NCI-H446 (cell line): ENCODE measurements at regions not wholly inside any gene's neighbourhood (a gene's known extent, or its start where the extent isn't known, plus 50 kb on each side); places are given as distances from the start of the nearest gene placed in this dataset.
A peak's percentile ranks its signal among the peaks of the same experiment; 100 is the strongest.
"Not testable (repeated sequence)": the region's sequence is repeated elsewhere in the genome, so short reads cannot be mapped to it uniquely, and the experiment has no call there.

Source experiments
- DNase-seq, 2 experiments: peaks; one replicate each; lab custom pipeline; 2025; lab: John Stamatoyannopoulos, UW

DNA sequence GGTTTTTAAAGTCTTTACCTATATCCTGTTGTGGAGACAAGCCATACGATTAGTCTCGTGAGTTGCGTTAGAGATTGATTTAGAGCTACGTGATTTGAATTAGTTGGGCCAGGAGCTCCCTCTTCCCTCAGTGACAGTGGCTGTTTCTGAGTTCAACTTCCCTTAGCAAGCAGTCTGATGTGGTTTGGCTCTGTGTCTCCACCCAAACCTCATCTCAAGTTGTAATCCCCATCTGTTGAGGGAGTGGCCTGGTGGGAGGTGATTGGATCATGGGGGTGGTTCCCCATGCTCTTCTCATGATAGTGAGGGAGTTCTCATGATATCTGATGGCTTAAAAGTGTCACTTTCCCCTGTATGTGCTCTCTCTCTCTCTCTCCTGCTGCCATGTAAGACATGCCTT, 192.9 kb upstream of the PTGFR start:
- DNase-seq: peak; percentile 64 to 73

DNA sequence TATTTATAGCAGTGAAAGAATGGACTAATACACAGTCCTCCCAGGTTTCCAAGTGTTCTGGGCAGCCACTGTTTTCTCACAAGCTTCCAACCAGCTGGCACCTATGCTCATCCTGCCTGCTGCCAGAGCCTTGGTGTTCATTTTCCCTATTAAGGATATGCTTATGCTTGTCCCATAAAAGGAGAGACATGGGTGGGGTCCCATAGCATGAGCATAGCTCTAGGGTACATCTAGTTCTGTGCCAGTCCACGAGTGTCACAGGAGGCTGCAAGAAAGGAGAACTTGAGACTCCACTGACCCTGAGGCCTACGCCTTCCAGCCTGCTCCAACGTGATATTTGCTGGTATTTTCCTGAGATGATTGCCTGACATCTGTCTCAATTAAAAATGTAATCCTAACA, 192.4 kb upstream of the PTGFR start:
- peak; percentile 76 to 93 for DNase-seq

DNA sequence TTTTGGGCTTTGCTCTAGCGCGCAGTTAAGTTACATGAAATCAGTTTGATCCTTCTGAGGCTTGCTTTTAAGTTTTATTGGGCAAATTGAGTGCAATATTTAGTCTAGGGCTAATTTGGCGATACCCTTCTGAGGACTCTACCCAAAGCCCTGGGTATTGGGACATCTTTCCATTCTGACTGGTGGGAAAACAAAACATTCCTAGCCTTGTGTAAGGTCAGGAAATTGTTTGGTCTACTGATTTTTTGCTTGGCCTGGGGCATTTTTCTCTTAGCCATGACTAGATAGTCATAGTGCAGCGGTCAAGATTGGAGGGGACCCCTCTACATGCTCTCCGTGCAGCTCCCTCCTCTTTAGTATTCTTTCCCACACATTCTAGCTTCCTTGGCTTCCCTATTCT, 189.6 kb upstream of the PTGFR start:
- DNase-seq: no peak

DNA sequence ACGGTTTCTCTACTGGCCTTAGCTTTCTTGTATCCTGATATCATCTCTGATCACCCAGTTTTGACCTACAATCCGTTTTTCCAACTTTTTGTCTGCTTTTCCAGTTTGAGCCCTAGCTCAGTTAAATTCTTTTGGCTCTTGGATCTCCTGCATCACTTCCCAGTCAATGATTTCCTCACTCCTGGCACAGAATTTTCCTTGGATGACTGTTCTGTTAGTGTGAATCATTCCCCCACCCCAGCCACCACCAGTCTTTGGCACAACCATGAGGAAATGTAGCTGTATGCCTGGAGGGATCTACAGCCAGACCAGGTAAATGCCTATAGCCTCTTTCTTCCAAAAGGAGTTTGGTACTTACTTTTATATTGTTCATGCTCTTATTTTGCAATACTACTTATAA, 187.2 kb upstream of the PTGFR start:
- peak; percentile 81 to 87 for DNase-seq

DNA sequence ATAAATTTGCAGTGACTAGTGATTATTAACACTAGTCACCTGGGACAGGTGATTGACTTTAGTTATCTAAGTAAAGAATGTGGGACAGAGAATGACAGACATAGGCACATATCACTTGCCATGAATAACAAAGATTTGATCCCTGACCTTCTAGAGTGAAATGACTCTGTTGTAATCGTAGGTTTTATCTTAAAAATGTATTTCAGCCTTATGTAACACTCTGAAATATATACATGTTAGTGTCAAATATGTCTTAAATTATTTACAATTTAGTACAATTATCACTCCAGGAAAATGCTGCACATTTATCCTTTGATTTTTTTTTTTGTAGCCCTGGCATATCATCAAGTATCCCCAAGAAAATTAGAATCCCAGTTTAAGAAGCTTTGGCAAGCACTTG, 186.4 kb upstream of the PTGFR start:
- no peak for DNase-seq

DNA sequence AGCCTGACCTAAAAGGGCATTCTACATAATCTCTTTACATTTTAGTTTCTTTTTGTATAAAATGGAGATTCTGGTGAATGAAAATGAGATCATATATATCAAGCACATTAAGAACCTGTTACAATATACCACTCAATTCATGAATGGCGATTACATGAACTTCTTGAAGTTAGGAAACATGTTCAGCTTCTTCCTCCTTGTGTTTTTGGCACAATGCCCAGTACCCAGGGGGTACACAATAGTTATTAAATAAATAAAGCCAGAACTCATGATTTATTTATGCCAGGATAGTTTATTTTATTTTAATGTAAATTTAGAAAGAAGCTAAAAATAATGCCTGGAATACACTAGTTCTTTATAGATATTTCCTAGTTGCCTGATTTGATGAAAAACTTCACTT, 186.0 kb upstream of the PTGFR start:
- DNase-seq: peak in 1 of 2 experiments; percentile 61

DNA sequence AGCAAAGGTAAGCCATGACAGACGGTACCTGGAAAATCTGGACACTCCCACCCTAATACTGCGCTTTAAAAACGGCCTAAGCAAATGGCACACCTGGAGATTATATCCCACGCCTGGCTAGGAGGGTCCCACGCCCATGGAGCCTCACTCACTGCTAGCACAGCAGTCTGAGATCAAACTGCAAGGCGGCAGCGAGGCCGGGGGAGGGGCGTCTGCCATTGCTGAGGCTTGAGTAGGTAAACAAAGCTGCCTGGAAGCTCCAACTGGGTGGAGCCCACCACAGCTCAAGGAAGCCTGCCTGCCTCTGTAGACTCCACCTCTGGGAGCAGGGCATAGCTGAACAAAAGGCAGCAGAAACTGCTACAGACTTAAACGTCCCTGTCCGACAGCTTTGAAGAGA, 180.5 kb upstream of the PTGFR start:
- not testable (repeated sequence) for DNase-seq

DNA sequence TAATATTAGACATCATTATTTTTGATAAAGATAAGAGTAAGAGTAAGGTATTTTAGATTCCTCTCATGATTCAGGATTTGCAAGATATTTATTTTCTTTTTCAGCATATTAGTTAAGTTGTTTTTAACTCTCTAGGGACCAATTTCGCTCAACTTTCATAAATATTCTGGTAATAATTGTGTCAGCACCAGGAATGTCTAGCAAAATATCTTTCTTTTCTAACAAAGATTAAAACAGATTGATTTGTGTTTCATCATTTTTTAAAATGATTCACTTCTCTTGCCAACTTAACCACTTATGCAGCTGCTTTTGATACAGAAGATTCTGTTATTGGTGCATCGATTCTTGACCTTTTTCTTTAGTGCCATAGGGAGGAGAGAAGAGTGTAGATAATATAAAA, 172.8 kb upstream of the PTGFR start:
- DNase-seq: no peak

DNA sequence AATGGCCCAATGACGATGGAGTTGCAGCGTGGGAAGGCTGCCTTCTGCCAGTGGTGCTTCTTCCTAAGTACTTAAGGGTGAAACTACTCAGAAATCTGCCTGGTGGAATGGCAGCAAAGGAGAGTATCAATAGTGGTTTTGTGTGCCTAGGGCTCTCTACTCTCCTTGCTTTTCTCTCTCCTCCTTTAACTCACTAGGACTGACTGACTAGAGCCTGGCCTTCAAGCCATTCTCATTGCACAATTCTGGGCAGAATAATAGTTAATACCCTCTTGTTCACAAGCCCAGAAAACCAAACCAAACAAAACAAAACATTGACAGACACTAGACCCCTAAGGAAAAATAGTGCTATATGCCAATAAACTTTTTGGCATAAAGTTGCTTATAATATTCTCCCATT, 171.2 kb upstream of the PTGFR start:
- no peak for DNase-seq

DNA sequence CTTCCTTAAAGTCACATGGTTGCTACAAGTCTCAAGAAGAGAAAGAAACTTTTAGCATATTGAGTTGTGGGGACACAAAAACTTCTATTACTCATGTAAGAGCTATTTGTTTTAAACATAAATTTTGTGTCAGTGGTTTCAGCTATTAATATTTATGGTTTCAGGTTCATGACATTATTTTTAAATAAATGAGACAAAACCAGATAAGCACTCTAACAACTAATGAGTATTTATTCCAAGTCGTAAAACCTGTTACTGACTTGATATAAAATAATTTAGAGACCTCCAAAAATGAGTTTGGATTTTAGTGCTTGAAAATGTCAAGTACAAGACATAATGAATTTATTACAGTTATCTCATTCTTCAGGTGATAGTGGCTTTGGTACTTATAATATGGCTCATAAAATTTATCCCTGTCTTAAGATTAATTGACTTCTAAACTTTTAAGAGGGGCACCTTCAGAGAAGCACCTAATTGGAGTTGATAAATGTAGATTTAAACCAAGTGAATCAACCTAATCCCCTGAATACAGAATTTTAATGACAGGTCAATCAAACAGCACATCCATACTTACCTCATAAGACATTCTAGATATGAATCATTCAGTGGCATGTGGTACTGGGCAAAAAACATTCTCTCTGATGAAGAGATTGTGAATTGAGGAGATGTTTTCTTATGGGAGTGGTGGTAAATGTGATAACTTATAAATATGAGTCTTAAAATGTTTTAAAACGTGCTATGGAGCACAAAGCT, 167.7 kb upstream of the PTGFR start:
- no peak for DNase-seq

DNA sequence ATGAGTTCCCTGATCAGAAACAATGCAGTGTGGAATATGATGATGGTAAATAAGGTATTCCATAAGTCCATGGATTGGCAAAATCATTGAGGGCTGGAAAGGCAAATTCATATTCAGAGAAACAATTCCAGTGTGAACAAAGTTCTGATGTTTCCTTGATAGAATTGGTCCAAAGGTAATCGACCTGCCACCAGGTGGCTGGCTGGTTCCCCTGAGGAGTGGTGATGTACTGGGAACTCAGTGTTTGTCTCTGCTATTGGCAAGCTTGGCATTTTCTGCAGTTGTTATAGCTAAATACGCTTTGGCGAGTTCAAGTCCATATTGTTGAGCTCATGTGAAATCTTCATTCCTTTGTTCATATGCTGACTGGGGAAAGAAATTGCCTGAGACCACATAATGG, 165.5 kb upstream of the PTGFR start:
- no peak for DNase-seq

DNA sequence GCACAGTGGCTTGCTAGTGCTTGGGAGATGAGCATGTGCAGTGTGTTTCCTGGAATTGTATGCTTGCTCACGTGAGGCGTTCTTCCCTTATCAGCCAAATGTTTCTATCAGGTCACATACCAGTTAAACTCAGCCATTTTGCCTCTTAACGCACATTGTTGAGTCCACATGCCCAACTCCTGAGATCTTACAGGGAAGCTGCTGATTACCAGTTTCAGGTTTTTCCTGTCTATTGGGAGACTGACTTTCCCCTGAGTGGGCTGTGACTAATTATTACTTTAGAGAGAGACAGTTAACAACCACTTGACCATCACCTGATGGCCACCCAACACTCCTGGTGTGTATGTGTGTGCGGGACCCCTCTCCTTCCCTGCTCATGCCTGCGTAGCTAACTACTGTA, 161.3 kb upstream of the PTGFR start:
- DNase-seq: no peak

DNA sequence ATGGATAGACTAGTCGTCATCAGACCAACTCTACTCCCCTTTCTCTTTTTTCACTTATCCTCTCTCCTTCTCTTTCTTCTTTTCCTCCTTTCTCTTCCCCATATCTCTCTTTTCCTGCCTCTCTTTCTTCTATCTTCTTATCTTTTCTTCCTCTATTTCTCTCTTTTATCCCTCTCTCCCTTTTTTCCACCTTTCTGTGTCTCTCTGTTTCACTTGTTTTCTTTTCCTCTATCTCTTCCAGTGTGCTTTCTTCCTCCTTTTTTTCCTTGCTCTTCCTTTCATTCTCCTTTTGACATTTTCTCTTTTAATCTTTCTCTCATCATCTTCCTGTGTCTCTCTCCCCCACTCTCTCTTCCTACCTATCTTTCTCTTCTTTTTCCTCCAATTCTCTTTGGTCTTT, 159.0 kb upstream of the PTGFR start:
- DNase-seq: no peak

DNA sequence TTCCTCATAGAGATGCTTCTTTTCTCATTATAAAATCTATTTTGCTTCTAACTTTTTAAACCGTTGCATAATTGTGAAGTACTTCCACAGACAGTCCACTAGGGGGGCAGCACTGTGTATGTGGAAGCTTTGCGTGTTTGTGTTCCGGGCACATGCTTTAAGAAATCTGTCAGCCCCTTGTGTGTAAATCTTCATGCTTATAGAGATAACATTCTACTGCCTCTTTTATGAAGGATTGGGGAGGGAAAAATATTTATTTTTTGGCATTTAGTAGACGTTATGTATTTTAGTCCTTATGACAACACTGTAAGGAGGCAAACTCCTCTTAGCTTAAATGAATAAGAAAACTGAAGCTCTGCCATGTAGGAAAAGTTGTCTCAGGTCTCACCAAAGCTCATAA, 157.3 kb upstream of the PTGFR start:
- DNase-seq: no peak

DNA sequence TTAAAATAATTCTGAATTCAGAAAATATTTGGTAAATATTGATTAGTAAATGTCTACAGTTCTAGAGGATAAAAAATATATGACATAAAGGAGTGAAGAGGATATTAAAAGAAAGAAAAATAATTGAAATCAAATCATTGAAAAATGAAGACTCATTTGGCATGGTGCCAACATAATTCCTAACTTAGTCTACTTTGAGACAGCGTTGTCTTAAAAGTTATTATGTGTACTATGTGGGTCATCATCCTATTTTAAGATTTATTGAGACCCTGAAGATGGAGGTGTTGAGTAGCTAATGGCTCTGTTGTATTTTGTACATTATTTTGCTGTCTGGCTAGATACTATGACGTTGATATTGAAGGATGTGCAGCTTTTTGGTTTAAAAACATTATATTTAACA, 156.7 kb upstream of the PTGFR start:
- no peak for DNase-seq

DNA sequence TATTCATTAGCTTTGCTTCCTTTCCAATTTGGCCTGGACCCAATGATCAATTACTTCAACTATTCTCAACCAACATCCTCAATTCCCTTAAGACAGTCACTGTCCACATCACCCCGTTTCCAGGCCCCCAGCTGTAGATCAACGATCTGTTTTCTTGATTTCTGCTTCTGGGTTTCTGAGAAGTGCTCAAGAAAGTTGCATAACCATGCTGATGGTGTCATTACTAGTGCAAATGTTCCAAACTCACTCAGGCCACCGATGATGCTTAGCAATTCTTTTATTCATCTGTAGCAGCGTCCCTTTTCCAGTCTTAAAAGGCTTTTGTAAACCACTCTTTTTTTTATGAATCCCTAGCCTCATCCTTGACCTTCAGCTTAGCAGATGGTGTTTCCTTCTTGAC, 155.8 kb upstream of the PTGFR start:
- no peak for DNase-seq

DNA sequence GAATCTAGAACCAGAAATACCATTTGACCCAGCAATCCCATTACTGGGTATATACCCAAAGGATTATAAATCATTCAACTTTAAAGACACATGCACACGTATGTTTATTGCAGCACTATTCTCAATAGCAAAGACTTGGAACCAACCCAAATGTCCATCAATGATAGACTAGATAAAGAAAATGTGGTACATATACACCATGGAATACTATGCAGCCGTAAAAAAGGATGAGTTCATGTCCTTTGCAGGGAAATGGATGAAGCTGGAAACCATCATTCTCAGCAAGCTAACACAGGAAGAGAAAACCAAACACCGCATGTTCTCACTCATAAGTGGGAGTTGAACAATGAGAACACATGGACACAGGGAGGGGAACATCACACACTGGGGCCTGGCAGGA, 154.0 kb upstream of the PTGFR start:
- not testable (repeated sequence) for DNase-seq

DNA sequence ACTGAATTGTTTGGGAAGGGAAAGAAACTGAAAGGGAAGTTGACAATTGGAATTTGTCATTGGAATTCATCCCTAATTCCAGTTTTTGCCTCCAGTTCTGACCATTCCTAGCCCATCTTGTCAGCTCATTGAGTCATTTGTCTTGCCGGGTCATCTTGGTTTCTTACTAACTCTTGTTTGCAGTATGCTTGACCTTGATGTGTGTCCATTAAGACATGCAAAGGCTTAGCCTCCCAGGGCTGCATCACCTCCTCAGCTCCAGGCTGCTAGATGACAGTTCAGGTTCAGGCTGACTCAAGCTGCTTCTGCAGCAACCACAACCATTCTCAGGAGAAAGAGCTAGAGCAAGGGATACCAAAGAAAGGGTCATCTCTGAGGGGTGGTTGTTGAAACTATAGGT, 151.3 kb upstream of the PTGFR start:
- DNase-seq: no peak

DNA sequence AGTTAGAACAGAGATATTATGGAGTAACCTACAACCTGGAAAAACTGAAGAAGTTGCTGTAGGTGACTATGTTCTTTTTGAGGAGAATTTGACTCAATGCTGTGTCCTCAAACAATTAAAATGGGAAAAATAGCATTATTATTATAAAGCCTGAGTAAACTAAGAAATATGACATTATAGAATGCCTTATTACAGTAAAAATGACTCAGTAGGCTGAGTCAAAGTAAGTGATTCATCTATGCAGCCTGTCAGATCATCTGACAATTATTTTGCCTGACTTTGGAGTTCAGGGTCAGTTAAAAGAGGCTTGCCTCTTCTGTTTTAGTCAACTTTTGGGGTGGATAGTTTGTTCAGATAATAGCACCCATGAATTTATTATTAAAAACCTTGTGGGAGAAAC, 150.8 kb upstream of the PTGFR start:
- no peak for DNase-seq

DNA sequence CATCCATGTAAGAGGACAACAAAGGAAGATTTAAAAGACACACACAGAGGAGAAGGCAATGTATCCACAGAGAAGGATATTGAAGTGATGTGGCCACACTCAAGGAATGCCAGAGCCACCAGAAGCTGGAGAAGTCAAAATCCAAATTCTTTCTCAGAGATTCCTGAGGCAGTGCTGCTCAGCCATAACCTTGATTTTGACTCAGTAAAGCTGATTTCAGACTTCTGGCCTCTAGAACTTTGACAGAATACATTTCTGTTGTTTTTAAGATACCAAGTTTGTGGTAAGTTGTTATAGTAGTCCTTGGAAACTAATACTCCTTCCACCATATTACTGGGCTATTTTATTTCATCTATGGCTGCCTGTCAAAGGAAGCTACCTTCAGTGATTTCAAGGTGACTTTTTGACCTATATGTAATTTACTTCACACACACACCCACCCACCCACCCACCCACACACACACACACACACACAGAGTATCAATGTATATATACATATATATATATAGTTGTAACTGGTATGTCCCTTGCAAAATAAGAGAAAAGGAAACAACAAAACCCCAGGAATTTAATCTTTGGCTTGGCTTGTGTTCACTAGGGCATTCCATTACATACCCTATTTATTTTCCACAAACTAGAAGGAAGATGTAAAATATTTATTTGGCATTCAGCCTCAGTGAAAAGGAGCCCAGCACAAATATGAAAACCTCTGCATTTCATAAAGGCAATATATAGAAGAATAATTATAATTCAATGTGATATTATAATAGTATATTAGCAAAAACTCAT, 142.1 kb upstream of the PTGFR start:
- DNase-seq: no peak

DNA sequence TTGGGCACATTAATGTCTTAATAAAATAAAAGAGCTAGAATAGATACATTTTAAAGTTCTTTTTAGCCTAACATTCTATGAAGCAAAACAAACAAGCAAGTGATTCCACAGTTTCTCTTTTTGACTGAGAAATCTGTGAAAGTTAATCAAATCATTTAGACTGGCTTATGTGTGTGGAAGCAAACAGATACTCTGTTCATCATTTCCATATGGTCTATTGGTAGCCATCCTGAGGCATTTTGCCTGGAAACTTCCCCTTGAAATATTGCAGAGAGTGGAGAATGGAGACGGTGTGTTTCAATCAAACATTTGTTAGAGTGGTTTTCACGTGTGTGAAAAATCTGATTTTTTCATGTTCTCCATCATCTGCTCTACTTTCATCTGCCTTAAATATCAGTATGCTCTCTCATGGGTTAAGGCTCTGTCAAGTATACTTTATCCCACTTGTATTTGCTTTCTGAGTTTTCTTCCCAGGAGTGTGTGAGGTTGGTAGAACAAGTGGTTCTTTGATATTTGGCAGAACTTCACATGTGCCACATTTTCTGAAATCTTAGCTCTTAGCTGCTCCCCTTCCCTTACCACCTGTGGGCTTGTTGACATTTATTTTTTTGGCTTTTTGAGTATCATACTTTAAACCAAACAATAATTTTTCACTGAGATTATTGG, 139.1 kb upstream of the PTGFR start:
- DNase-seq: no peak

DNA sequence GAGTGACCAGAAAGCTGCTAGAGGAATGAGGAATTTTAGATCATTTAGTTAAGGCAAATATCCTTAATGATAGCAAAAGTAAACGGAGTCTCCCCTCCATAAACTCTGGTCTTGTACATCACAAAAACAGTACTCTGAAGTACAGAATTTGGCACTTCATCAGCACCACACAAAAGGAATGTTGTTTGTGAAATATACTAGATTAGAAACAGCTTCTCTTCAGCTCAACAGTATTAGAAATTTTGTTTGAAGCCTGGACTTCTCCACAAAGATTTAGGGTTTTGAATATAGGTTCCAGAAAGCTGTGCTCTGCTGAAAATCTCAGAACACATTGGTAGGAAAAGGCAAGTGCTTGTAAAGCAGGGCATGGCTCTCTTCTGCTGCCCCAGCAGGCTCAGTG, 135.1 kb upstream of the PTGFR start:
- DNase-seq: no peak

DNA sequence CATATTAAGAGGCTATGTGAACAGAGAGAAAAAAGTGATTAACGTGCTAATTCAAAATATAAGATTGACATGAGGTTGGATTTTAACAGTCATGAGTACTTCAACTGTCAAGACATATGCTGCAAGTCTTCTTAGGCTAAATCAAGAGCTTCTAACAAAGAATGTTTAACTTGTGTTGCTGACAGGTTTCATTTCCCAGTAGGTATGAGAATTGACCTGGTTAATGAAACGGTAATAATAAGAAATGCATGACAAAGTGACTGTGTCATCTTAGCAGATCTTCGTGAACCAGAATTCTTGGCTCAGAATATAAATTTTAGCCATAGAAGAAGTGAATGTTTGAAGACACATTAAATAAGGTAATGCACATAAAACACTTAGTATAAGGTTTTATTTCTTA, 132.6 kb upstream of the PTGFR start:
- DNase-seq: no peak
